Spleen (tissue), 7 donors: ENCODE measurements at regions not wholly inside any gene's neighbourhood (a gene's known extent, or its start where the extent isn't known, plus 50 kb on each side); places are given as distances from the start of the nearest gene placed in this dataset.

ENCODE experiments used
- CTCF ChIP-seq, 11 experiments: fragments of 200-600 bp in 7 of 11; fragments of 450-650 bp in 4 of 11; sonication (generic) in 4 of 11; IDR thresholded peaks in 8 of 11; conservative IDR thresholded peaks in 3 of 11; 1 replicate in 7 of 11; 2 replicates in 4 of 11; pipeline versions ENCODE4 v1.4.0 to v1.8.0; 2016 to 2021; ENCODE audit warnings: antibody characterized with exemption in 11 of 11, inconsistent platforms in 4 of 11, mild to moderate bottlenecking in 1 of 11
- POLR2A ChIP-seq, 3 donors: fragments of 450-650 bp; IDR thresholded peaks; one replicate each; pipeline ENCODE4 v1.5.1; 2017; ENCODE audit warnings: antibody characterized with exemption in 3 of 3, mild to moderate bottlenecking in 1 of 3
- POLR2AphosphoS5 ChIP-seq, 3 donors: sonication (generic); formaldehyde crosslinking; IDR thresholded peaks; one replicate each; pipeline ENCODE4 v1.5.1; 2017; ENCODE audit warnings: antibody characterized with exemption in 3 of 3
- donor health status: DM: no; HTN: no; CAD: no; lungs with moderate emphysema.
- donor health status: DM: no; HTN: no; CAD: no.
- donor health status: DM: no; HTN: no; CAD: no.

DNA sequence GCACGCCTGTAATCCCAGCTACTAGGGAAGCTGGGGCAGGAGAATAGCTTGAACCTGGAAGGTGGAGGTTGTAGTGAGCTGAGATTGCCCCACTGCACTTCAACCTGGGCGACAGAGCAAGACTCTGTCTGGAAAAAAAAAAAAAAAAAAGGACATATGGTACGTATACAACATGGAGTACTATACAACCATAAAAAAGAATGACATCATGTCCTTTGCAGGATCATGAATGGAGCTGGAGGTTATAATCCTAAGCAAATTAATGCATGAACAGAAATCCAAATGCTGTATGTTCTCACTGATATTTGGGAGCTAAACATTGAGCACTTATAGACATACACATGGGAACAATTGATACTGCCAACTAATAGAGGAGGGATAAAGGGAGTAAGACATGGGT, 99.3 kb upstream of the KCNJ3 start:
- TF ChIP-seq CTCF (IDR thresholded peaks at IDR 0.05 in 8 of 11, conservative IDR thresholded peaks at IDR 0.05 in 3 of 11) (no peak), POLR2AphosphoS5 (IDR thresholded peaks at IDR 0.05) (no peak), POLR2A (IDR thresholded peaks at IDR 0.05) (no peak)
